Endothelial cell of umbilical vein (primary cell): ENCODE measurements at regions not wholly inside any gene's neighbourhood (a gene's known extent, or its start where the extent isn't known, plus 50 kb on each side); places are given as distances from the start of the nearest gene placed in this dataset.

Experiments used
- BruUV-seq: library from RNA; stranded (reverse); fragments of 400-500 nt; replicated peaks from 2 replicates; lab custom pipeline; 2021; lab: Mats Ljungman, UMichigan
- CTCF ChIA-PET: fragments of 300-600, 350-600 bp; sonication (Branson Sonifier 250); formaldehyde crosslinking; loops from one replicate; lab custom pipeline; 2021; ENCODE audit warnings: antibody characterized with exemption, inconsistent platforms; lab: Charles Lee
- POLR2A ChIA-PET: fragments of 300-600, 350-600 bp; sonication (Branson Sonifier 250); formaldehyde crosslinking; loops from one replicate; lab custom pipeline; 2021; ENCODE audit warnings: antibody characterized with exemption, inconsistent platforms; lab: Charles Lee
- DNase-seq: peaks from one replicate; pipeline ENCODE4 v3.0.0-alpha.2; 2011; ENCODE audit warnings: low read depth, low spot score
- FAIRE-seq: peaks from 2 replicates; lab custom pipeline; 2011; peaks lifted over from hg19 to GRCh38; lab: Jason Lieb, UNC
- H2AFZ ChIP-seq: 2 replicates; pipeline ENCODE4 v1.6.0; 2012; ENCODE audit warnings: low read depth, low read length, control low read depth, inconsistent platforms
- H3K27ac ChIP-seq: 2 replicates; pipeline ENCODE4 v1.5.1; 2011; ENCODE audit warnings: low read depth, mild to moderate bottlenecking, control low read depth, low read length, moderate library complexity; ENCODE audit not compliant: insufficient read depth
- H3K27me3 ChIP-seq, 2 experiments: 2 replicates each; pipeline versions ENCODE4 v1.6.0 to v1.6.1; 2011; ENCODE audit warnings: low read length in 2 of 2, mixed read lengths in 1 of 2; ENCODE audit not compliant: control insufficient read depth in 2 of 2, insufficient read depth in 2 of 2
- H3K36me3 ChIP-seq, 2 experiments: 2 replicates in 1 of 2; 3 replicates in 1 of 2; pipeline ENCODE4 v1.5.1; 2011; ENCODE audit warnings: low read length in 2 of 2, mild to moderate bottlenecking in 1 of 2, moderate library complexity in 1 of 2; ENCODE audit not compliant: control insufficient read depth in 2 of 2, insufficient read depth in 2 of 2; ENCODE audit errors: extremely low read depth in 1 of 2
- H3K4me1 ChIP-seq: 3 replicates; pipeline ENCODE4 v1.5.1; 2011; ENCODE audit warnings: mild to moderate bottlenecking, low read length; ENCODE audit not compliant: control insufficient read depth, insufficient read depth; ENCODE audit errors: extremely low read depth
- H3K4me2 ChIP-seq: 2 replicates; pipeline ENCODE4 v1.6.1; 2011; ENCODE audit warnings: low read length, control low read depth, mixed read lengths; ENCODE audit not compliant: insufficient read depth
- H3K4me3 ChIP-seq, 3 experiments: fragments of 200-600 bp in 1 of 3; sonication (generic), shearing (Covaris generic) in 1 of 3; replicated peaks in 1 of 3; 2 replicates each; pipeline ENCODE4 v1.5.1; 2011 to 2016; ENCODE audit warnings: control low read depth in 3 of 3, low read length in 3 of 3, mild to moderate bottlenecking in 2 of 3, inconsistent platforms in 1 of 3, low read depth in 1 of 3, moderate library complexity in 1 of 3; ENCODE audit not compliant: insufficient read depth in 1 of 3
- H3K79me2 ChIP-seq: 2 replicates; pipeline ENCODE4 v1.6.0; 2012; ENCODE audit warnings: low read length, inconsistent platforms; ENCODE audit not compliant: control insufficient read depth, insufficient read depth
- H3K9ac ChIP-seq: replicated peaks from 2 replicates; pipeline ENCODE3; 2011; ENCODE audit warnings: low read length, control low read depth; ENCODE audit not compliant: insufficient read depth; ENCODE audit errors: extremely low read depth
- H3K9me1 ChIP-seq: replicated peaks from 3 replicates; pipeline ENCODE4 v1.6.0; 2011; ENCODE audit warnings: mild to moderate bottlenecking, low read length; ENCODE audit not compliant: control insufficient read depth, insufficient read depth; ENCODE audit errors: extremely low read depth
- H3K9me3 ChIP-seq: replicated peaks from 2 replicates; pipeline ENCODE4 v1.5.1; 2012; ENCODE audit warnings: low read length, inconsistent platforms; ENCODE audit not compliant: control insufficient read depth, insufficient read depth
- H4K20me1 ChIP-seq: replicated peaks from 2 replicates; pipeline ENCODE3; 2011; ENCODE audit warnings: mild to moderate bottlenecking, low read length; ENCODE audit not compliant: control insufficient read depth, insufficient read depth; ENCODE audit errors: extremely low read depth
- EZH2 ChIP-seq: IDR thresholded peaks from 2 replicates; pipeline ENCODE4 v1.6.1; 2012; ENCODE audit warnings: borderline replicate concordance, low read depth, mild to moderate bottlenecking, moderate library complexity, low read length, inconsistent platforms; ENCODE audit not compliant: severe bottlenecking
- FOS ChIP-seq: IDR thresholded peaks from 2 replicates; pipeline ENCODE4 v1.6.1; 2011; ENCODE audit warnings: mild to moderate bottlenecking, low read length, moderate library complexity, borderline replicate concordance; ENCODE audit not compliant: insufficient read depth
- GATA2 ChIP-seq: IDR thresholded peaks from 2 replicates; pipeline ENCODE4 v1.7.0; 2011; ENCODE audit warnings: low read depth, mild to moderate bottlenecking, moderate library complexity, mixed read lengths, low read length; ENCODE audit not compliant: insufficient read length, insufficient read depth
- JUN ChIP-seq: IDR thresholded peaks from 2 replicates; pipeline ENCODE4 v1.6.1; 2011; ENCODE audit warnings: borderline replicate concordance, low read depth; ENCODE audit not compliant: insufficient read length, insufficient read depth
- MYC ChIP-seq: IDR thresholded peaks from one replicate; pipeline ENCODE4 v1.6.1; 2011; ENCODE audit warnings: mild to moderate bottlenecking, low read depth, low read length
- POLR2A ChIP-seq: IDR thresholded peaks from 2 replicates; pipeline ENCODE4 v1.6.1; 2012; ENCODE audit warnings: low read depth, mild to moderate bottlenecking, control low read depth, low read length
- POLR2AphosphoS5 ChIP-seq: IDR thresholded peaks from 2 replicates; pipeline ENCODE4 v1.6.1; 2012; ENCODE audit warnings: low read depth, mild to moderate bottlenecking, control low read depth, low read length, moderate library complexity; ENCODE audit not compliant: insufficient read depth
- dilution Hi-C: fragments of 300-500 bp; cut with MboI; formaldehyde crosslinking; loops from one replicate; pipeline ENCODE4 v1.15.0; 2019; ENCODE audit warnings: low sequenced_read_pairs; ENCODE audit not compliant: extremely low pct_ligation_motif_present
- intact Hi-C: fragments of 100-400 bp; cut with micrococcal nuclease; formaldehyde crosslinking; loops from one replicate; pipeline ENCODE4 v1.10.0; 2022
- TF ChIP-seq, protein P1 (sequence below), 2 donors: IDR thresholded peaks; 1 replicate in 1 of 2; 2 replicates in 1 of 2; pipeline ENCODE4 v1.5.1; 2011; ENCODE audit warnings: low read length in 2 of 2, mild to moderate bottlenecking in 2 of 2, moderate library complexity in 2 of 2, control low read depth in 1 of 2, inconsistent platforms in 1 of 2, low read depth in 1 of 2; ENCODE audit not compliant: insufficient read depth in 1 of 2; ENCODE audit errors: extremely low read depth in 1 of 2
- TF ChIP-seq, protein P2 (sequence below): IDR thresholded peaks from 2 replicates; pipeline ENCODE4 v1.6.1; 2011; ENCODE audit not compliant: insufficient read depth, insufficient read length

DNA sequence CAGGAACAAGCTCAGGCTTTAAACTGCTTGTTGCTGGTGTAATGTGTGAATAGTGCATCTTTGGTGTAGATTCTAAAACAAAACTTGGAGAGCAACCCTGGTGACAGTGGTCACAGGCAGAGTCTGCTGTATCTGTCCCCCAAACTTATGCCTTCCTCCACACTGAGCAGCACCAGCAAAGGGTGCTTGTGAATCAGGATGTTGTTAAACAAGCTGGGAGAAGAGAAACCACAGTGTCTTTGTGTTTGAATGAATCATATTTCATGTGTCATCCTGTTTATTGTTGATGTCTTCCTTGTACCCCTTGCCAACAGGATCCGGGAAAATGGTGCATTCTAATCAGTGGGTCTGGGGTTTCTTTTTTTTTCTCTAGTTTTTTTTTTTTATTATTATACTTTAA is 91.9 kb upstream of the COG2 start:
- DNase-seq (no peak), FAIRE-seq (no peak)
- ChIA-PET CTCF (no interaction called here), POLR2A (no interaction called here)
- intact Hi-C loops (no loop called here), dilution Hi-C loops (no loop called here)
- TF ChIP-seq POLR2AphosphoS5, result no peak
- no peak for TF ChIP-seq GATA2
- TF ChIP-seq, protein P1, sequence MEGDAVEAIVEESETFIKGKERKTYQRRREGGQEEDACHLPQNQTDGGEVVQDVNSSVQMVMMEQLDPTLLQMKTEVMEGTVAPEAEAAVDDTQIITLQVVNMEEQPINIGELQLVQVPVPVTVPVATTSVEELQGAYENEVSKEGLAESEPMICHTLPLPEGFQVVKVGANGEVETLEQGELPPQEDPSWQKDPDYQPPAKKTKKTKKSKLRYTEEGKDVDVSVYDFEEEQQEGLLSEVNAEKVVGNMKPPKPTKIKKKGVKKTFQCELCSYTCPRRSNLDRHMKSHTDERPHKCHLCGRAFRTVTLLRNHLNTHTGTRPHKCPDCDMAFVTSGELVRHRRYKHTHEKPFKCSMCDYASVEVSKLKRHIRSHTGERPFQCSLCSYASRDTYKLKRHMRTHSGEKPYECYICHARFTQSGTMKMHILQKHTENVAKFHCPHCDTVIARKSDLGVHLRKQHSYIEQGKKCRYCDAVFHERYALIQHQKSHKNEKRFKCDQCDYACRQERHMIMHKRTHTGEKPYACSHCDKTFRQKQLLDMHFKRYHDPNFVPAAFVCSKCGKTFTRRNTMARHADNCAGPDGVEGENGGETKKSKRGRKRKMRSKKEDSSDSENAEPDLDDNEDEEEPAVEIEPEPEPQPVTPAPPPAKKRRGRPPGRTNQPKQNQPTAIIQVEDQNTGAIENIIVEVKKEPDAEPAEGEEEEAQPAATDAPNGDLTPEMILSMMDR (IDR thresholded peaks at IDR 0.05; ENCODE audit: extremely low read depth in 1 of 2, insufficient read depth in 1 of 2, low read depth in 1 of 2, low read length in 2 of 2), result no peak
- no peak for TF ChIP-seq MYC
- TF ChIP-seq EZH2, result no peak
- TF ChIP-seq FOS, result no peak
- TF ChIP-seq POLR2A, result no peak
- TF ChIP-seq JUN, result no peak
- TF ChIP-seq, protein P2, sequence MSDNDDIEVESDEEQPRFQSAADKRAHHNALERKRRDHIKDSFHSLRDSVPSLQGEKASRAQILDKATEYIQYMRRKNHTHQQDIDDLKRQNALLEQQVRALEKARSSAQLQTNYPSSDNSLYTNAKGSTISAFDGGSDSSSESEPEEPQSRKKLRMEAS, result no peak
- no peaks in the 10 kb centered on the region for H3K9me1 ChIP-seq
- H3K4me1 ChIP-seq, result no peaks in the 10 kb centered on the region
- H3K4me2 ChIP-seq, result no peak overlapping the region
- H3K36me3 ChIP-seq, result no peaks in the 10 kb centered on the region
- no peak overlapping the region for H3K4me3 ChIP-seq
- no peak overlapping the region for H3K9ac ChIP-seq
- H3K9me3 ChIP-seq, result peaks cover 2% of the 10 kb centered on the region
- no peak overlapping the region for H2AFZ ChIP-seq
- no peaks in the 10 kb centered on the region for H4K20me1 ChIP-seq
- no peaks in the 10 kb centered on the region for H3K27me3 ChIP-seq
- no peak overlapping the region for H3K27ac ChIP-seq
- H3K79me2 ChIP-seq, result no peaks in the 10 kb centered on the region
- BruUV-seq, result no TSS peak
